GM12878 (cell line): ENCODE measurements at regions not wholly inside any gene's neighbourhood (a gene's known extent, or its start where the extent isn't known, plus 50 kb on each side); places are given as distances from the start of the nearest gene placed in this dataset.
"Not testable (repeated sequence)": the region's sequence is repeated elsewhere in the genome, so short reads cannot be mapped to it uniquely, and the experiment has no call there.

Experiments used
- ATAC-seq: fragments of 200-7000 bp; cut with Tn5 transposase; 3 replicates; pipeline ENCODE4 v1.9.1; 2020; ENCODE audit warnings: mild to moderate bottlenecking, moderate library complexity
- BruUV-seq: library from RNA; stranded (reverse); fragments of 400-500 nt; replicated peaks from 2 replicates; lab custom pipeline; 2021; lab: Mats Ljungman, UMichigan
- CTCF ChIA-PET: fragments of 300-600 bp; sonication (Branson Sonifier 250); formaldehyde crosslinking; extraction: SDS; loops from one replicate; lab custom pipeline; 2021; ENCODE audit warnings: inconsistent platforms; lab: Yijun Ruan, JAX
- POLR2A ChIA-PET: fragments of 350-600 bp; formaldehyde crosslinking; extraction: SDS; loops from one replicate; lab custom pipeline; 2021; ENCODE audit warnings: inconsistent platforms; lab: Charles Lee
- RAD21 ChIA-PET: fragments of 300-600 bp; sonication (Branson Sonifier 250); formaldehyde crosslinking; loops from one replicate; lab custom pipeline; 2023; ENCODE audit warnings: antibody characterized with exemption; ENCODE audit not compliant: unreplicated experiment; lab: Charles Lee
- SMC1A ChIA-PET: fragments of 300-600 bp; sonication (Branson Sonifier 250); formaldehyde crosslinking; loops from one replicate; lab custom pipeline; 2023; ENCODE audit not compliant: unreplicated experiment, uncharacterized antibody; lab: Charles Lee
- DNase-seq: peaks from one replicate; pipeline ENCODE4 v3.0.0-alpha.2; 2011; ENCODE audit warnings: low read depth, low spot score
- FAIRE-seq: peaks from 3 replicates; lab custom pipeline; 2011; peaks lifted over from hg19 to GRCh38; lab: Jason Lieb, UNC
- H2AFZ ChIP-seq: 2 replicates; pipeline ENCODE4 v1.6.0; 2011; ENCODE audit warnings: low read depth, low read length, control low read depth; ENCODE audit not compliant: control insufficient read depth
- H3K27ac ChIP-seq: 2 replicates; pipeline ENCODE4 v1.5.1; 2011; ENCODE audit warnings: control low read depth; ENCODE audit not compliant: control insufficient read depth, insufficient read depth
- H3K27me3 ChIP-seq, 2 experiments: replicated peaks in 1 of 2; 2 replicates each; pipeline versions ENCODE4 v1.6.0 to v1.6.1; 2011; ENCODE audit warnings: low read length in 1 of 2; ENCODE audit not compliant: control insufficient read depth in 2 of 2, insufficient read depth in 2 of 2
- H3K36me3 ChIP-seq, 2 experiments: 2 replicates each; pipeline ENCODE4 v1.5.1; 2011; ENCODE audit warnings: low read length in 1 of 2; ENCODE audit not compliant: control insufficient read depth in 2 of 2, insufficient read depth in 2 of 2
- H3K4me1 ChIP-seq: 2 replicates; pipeline ENCODE4 v1.6.1; 2011; ENCODE audit warnings: mild to moderate bottlenecking, low read length, moderate library complexity, mixed read lengths; ENCODE audit not compliant: control insufficient read depth, insufficient read depth
- H3K4me2 ChIP-seq: 2 replicates; pipeline ENCODE4 v1.6.0; 2011; ENCODE audit warnings: control low read depth; ENCODE audit not compliant: control insufficient read depth, insufficient read depth
- H3K4me3 ChIP-seq: fragments of 200-600 bp; sonication (generic); 2 replicates; pipeline ENCODE4 v1.5.1; 2016
- H3K79me2 ChIP-seq: 2 replicates; pipeline ENCODE4 v1.6.0; 2011; ENCODE audit warnings: low read length; ENCODE audit not compliant: control insufficient read depth, insufficient read depth
- H3K9ac ChIP-seq: 2 replicates; pipeline ENCODE4 v1.8.0; 2011; ENCODE audit warnings: low read length, control low read depth, mixed read lengths; ENCODE audit not compliant: control insufficient read depth, insufficient read depth
- H3K9me3 ChIP-seq: replicated peaks from 3 replicates; pipeline ENCODE4 v1.5.1; 2011; ENCODE audit warnings: mild to moderate bottlenecking, low read length; ENCODE audit not compliant: control insufficient read depth, insufficient read depth
- H4K20me1 ChIP-seq: 2 replicates; pipeline ENCODE4 v1.6.0; 2011; ENCODE audit not compliant: control insufficient read depth, insufficient read depth
- ASH2L ChIP-seq: fragments of 300-600, 200-600 bp; sonication (generic); IDR thresholded peaks from 2 replicates; pipeline ENCODE4 v1.6.1; 2017; ENCODE audit warnings: low read depth, mild to moderate bottlenecking, borderline replicate concordance
- BHLHE40 ChIP-seq, 2 experiments: fragments of 450-650 bp in 1 of 2; IDR thresholded peaks; 2 replicates each; pipeline ENCODE4 v1.6.1; 2011 to 2017; ENCODE audit warnings: low read depth in 2 of 2, borderline replicate concordance in 1 of 2, improper control_type of control experiment in 1 of 2, low read length in 1 of 2, mild to moderate bottlenecking in 1 of 2
- EP300 ChIP-seq, 2 experiments: fragments of 150-350 bp in 1 of 2; IDR thresholded peaks; 2 replicates each; pipeline ENCODE4 v1.6.1; 2011 to 2012; ENCODE audit warnings: low read depth in 2 of 2, low read length in 2 of 2, borderline replicate concordance in 1 of 2, improper control_type of control experiment in 1 of 2, inconsistent platforms in 1 of 2; ENCODE audit not compliant: control insufficient read depth in 1 of 2
- HSF1 ChIP-seq: fragments of 150-350 bp; IDR thresholded peaks from 2 replicates; pipeline ENCODE4 v1.6.1; 2014; ENCODE audit warnings: mild to moderate bottlenecking, low read depth, low read length
- SMC3 ChIP-seq: IDR thresholded peaks from 2 replicates; pipeline ENCODE4 v1.6.1; 2011; ENCODE audit warnings: low read length, improper control_type of control experiment, borderline replicate concordance
- SREBF1 ChIP-seq: IDR thresholded peaks from 2 replicates; pipeline ENCODE4 v1.6.1; 2012; ENCODE audit warnings: mild to moderate bottlenecking, low read length
- ZNF384 ChIP-seq: IDR thresholded peaks from 2 replicates; pipeline ENCODE4 v1.6.1; 2012; ENCODE audit warnings: low read depth, mild to moderate bottlenecking, low read length, improper control_type of control experiment, borderline replicate concordance
- ZNF622 ChIP-seq: fragments of 450-650 bp; IDR thresholded peaks from 2 replicates; pipeline ENCODE4 v1.6.1; 2017; ENCODE audit warnings: mild to moderate bottlenecking, inconsistent platforms
- WGBS: methylation state at CpG from one replicate; pipeline ENCODE4 v1.1.6; 2016; ENCODE audit warnings: low lambda C conversion rate; ENCODE audit not compliant: insufficient replicate concordance, insufficient coverage; ENCODE audit errors: missing lambda C conversion rate; 5-methylcytosine and 5-hydroxymethylcytosine counted together
- in situ Hi-C: fragments of 300-500 bp; cut with MboI; formaldehyde crosslinking; loops from 9 replicates; pipeline ENCODE4 v1.14.3; 2018; ENCODE audit warnings: mixed read lengths
- intact Hi-C: fragments of 100-400 bp; cut with micrococcal nuclease; formaldehyde crosslinking; loops from one replicate; pipeline ENCODE4 v1.14.2; 2022; ENCODE audit not compliant: unreplicated experiment
- TF ChIP-seq, protein P1 (sequence below): fragments of 450-650 bp; formaldehyde crosslinking; IDR thresholded peaks from 2 replicates; pipeline ENCODE4 v1.4.0; 2020; ENCODE audit warnings: mild to moderate bottlenecking, moderate library complexity

DNA sequence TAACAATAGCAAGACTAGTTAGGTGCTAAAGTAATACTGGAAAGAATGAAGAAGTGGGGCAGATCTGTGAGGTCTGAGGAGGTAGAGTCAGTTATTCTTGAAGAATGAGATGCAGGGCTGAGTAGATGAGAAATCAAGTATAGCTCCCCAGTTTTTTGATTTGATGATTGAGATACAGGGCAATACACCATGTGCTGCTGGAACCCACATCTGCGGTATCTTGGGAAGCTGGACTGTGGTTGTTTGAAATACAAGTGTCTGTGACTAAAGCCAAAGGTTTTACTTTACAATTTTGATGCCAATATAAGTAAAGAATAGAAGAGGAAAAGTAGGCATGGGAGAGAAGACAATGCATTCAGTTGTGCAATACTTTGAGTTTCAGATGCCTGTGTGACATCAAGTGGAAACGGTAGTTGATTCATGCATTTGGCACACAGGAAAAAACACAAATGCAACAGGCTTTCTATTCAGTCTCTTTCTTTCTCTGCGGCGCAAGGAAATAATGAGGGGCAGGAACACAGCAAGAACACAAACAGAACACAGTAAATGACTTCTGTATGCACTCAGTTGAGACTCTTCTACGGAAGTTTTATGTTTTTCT is 190.2 kb upstream of the SLC38A2 start:
- in situ Hi-C loops (no loop called here), intact Hi-C loops (no loop called here)
- POLR2A ChIA-PET = no interaction called here
- ATAC-seq (no peak), FAIRE-seq (no peak), DNase-seq (no peak)
- H3K4me1 ChIP-seq = no peaks in the 10 kb centered on the region
- RAD21 ChIA-PET = no interaction called here
- H3K36me3 ChIP-seq = no peaks in the 10 kb centered on the region
- TF ChIP-seq SMC3 = no peak
- no peak for TF ChIP-seq SREBF1
- no peak for TF ChIP-seq ZNF622
- no peak for TF ChIP-seq ASH2L
- no peak for TF ChIP-seq HSF1
- no peak for TF ChIP-seq ZNF384
- TF ChIP-seq BHLHE40 (IDR thresholded peaks at IDR 0.05; ENCODE audit: borderline replicate concordance in 1 of 2, low read depth in 2 of 2, low read length in 1 of 2) = no peak
- no peak for TF ChIP-seq EP300 (IDR thresholded peaks at IDR 0.05; ENCODE audit: borderline replicate concordance in 1 of 2, control insufficient read depth in 1 of 2, low read depth in 2 of 2, low read length in 2 of 2)
- TF ChIP-seq, protein P1, sequence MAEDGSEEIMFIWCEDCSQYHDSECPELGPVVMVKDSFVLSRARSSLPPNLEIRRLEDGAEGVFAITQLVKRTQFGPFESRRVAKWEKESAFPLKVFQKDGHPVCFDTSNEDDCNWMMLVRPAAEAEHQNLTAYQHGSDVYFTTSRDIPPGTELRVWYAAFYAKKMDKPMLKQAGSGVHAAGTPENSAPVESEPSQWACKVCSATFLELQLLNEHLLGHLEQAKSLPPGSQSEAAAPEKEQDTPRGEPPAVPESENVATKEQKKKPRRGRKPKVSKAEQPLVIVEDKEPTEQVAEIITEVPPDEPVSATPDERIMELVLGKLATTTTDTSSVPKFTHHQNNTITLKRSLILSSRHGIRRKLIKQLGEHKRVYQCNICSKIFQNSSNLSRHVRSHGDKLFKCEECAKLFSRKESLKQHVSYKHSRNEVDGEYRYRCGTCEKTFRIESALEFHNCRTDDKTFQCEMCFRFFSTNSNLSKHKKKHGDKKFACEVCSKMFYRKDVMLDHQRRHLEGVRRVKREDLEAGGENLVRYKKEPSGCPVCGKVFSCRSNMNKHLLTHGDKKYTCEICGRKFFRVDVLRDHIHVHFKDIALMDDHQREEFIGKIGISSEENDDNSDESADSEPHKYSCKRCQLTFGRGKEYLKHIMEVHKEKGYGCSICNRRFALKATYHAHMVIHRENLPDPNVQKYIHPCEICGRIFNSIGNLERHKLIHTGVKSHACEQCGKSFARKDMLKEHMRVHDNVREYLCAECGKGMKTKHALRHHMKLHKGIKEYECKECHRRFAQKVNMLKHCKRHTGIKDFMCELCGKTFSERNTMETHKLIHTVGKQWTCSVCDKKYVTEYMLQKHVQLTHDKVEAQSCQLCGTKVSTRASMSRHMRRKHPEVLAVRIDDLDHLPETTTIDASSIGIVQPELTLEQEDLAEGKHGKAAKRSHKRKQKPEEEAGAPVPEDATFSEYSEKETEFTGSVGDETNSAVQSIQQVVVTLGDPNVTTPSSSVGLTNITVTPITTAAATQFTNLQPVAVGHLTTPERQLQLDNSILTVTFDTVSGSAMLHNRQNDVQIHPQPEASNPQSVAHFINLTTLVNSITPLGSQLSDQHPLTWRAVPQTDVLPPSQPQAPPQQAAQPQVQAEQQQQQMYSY (CRISPR knock-in tag) = no peak
- WGBS = 83% methylated on average over 5 of the region's 5 CpGs
- no peaks in the 10 kb centered on the region for H3K27me3 ChIP-seq
- no TSS peak for BruUV-seq
- no peaks in the 10 kb centered on the region for H4K20me1 ChIP-seq
- no peak overlapping the region for H3K9ac ChIP-seq
- H3K4me2 ChIP-seq = no peak overlapping the region
- no peak overlapping the region for H3K4me3 ChIP-seq
- no peaks in the 10 kb centered on the region; the same call in 1 of the 3 replicates for H3K9me3 ChIP-seq
- SMC1A ChIA-PET = no interaction called here
- no peak overlapping the region for H2AFZ ChIP-seq
- CTCF ChIA-PET = interaction anchor here (1.5 kb wide), 1 partner anchor 8 kb away, joined by 3 read pairs; no protein-coding TSS in a partner anchor
- H3K27ac ChIP-seq = no peak overlapping the region
- no peaks in the 10 kb centered on the region for H3K79me2 ChIP-seq

DNA sequence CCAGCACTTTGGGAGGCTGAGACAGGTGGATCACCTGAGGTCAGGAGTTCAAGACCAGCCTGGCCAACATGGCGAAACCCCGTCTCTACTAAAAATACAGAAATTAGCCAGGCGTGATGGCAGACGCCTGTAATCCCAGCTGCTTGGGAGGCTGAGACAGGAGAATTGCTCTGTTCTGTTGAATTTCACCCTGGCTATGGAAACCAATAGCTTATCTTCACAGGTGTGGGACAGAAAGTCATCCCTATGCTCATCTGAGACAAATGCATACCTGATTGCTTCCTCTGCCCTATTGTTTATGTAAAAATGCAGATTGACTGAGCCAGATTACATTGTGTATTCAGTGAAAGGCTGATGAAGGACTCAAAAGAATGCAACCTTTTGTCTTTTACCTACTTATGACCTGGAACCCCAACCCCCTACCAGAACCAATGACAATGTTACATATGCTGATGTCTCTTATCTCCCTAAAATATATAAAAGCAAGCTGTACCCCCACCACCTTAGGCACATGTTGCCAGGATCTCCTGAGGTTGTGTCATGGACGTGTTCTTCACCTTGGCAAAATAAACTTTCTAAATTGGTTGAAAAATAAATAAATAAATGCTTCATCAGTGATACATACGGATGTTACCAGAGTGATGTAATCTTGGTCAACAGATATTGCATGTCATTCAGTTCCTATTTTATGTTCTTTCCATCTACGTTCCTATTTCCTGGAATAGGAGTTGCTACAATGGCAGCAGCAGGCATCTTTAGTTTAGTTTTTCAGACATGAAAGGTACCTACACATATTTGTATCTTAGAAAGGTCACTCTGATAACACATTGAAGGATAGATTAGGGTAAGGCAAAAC is 189.4 kb upstream of the SLC38A2 start:
- H3K27me3 ChIP-seq, H4K20me1 ChIP-seq, H3K9ac ChIP-seq, H3K4me2 ChIP-seq, BruUV-seq, H3K27ac ChIP-seq, DNase-seq, H3K4me3 ChIP-seq, POLR2A ChIA-PET, FAIRE-seq, intact Hi-C loops, SMC1A ChIA-PET, in situ Hi-C loops, H3K4me1 ChIP-seq, ATAC-seq, H3K36me3 ChIP-seq, H2AFZ ChIP-seq, H3K9me3 ChIP-seq, H3K79me2 ChIP-seq: not testable (repeated sequence)
- 69% methylated on average over 7 of the region's 7 CpGs for WGBS
- RAD21 ChIA-PET = interaction anchor here (0.8 kb wide), 1 partner anchor 15 kb away, joined by 3 read pairs; no protein-coding TSS in a partner anchor
- CTCF ChIA-PET = interaction anchor here (1.5 kb wide), 1 partner anchor 8 kb away, joined by 3 read pairs; no protein-coding TSS in a partner anchor
